Testis (tissue), 2 donors: ENCODE measurements at regions not wholly inside any gene's neighbourhood (a gene's known extent, or its start where the extent isn't known, plus 50 kb on each side); places are given as distances from the start of the nearest gene placed in this dataset.

ENCODE experiments used
- CTCF ChIP-seq, 3 experiments: fragments of 450-650 bp in 2 of 3; fragments of 200-600 bp in 1 of 3; sonication (generic) in 1 of 3; IDR thresholded peaks; one replicate each; pipeline ENCODE4 v1.5.1; 2016 to 2019; ENCODE audit warnings: antibody characterized with exemption in 3 of 3, mild to moderate bottlenecking in 2 of 3, moderate library complexity in 1 of 3
- POLR2A ChIP-seq: fragments of 450-650 bp; IDR thresholded peaks from one replicate; pipeline ENCODE4 v1.6.1; 2017; ENCODE audit warnings: antibody characterized with exemption, mild to moderate bottlenecking, moderate library complexity

- TF ChIP-seq CTCF (IDR thresholded peaks at IDR 0.05) (no peak), POLR2A (no peak)
Measured at GRCh38 chr12:90858252-90858651, 96.7 kb downstream of the CCER1 start.
